ENCODE measurements at regions not wholly inside any gene's neighbourhood (a gene's known extent, or its start where the extent isn't known, plus 50 kb on each side); places are given as distances from the start of the nearest gene placed in this dataset.

DNA sequence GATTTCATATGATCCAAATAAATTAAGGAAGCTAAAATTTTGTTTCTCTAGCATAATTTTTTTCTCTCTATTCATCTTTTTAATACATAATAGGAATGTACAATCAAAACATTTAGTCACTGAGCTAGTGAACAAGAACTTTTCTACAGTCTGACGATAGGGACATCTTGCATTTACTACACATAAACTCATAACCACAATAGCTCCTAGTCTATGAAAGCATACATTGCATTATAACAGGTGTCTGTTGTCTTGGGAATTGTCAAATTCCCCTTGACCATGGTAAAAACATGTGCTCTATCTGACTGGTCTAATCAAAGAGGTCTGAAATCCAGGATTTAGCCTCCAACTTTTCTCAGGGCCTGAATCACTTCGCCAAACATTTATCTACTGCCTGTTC, 144.8 kb downstream of the FAM124B start:
- TF ChIP-seq, protein P1, sequence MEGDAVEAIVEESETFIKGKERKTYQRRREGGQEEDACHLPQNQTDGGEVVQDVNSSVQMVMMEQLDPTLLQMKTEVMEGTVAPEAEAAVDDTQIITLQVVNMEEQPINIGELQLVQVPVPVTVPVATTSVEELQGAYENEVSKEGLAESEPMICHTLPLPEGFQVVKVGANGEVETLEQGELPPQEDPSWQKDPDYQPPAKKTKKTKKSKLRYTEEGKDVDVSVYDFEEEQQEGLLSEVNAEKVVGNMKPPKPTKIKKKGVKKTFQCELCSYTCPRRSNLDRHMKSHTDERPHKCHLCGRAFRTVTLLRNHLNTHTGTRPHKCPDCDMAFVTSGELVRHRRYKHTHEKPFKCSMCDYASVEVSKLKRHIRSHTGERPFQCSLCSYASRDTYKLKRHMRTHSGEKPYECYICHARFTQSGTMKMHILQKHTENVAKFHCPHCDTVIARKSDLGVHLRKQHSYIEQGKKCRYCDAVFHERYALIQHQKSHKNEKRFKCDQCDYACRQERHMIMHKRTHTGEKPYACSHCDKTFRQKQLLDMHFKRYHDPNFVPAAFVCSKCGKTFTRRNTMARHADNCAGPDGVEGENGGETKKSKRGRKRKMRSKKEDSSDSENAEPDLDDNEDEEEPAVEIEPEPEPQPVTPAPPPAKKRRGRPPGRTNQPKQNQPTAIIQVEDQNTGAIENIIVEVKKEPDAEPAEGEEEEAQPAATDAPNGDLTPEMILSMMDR (IDR thresholded peaks at IDR 0.05; ENCODE audit: poor library complexity) = no peak
- no peak for TF ChIP-seq EZH2 (IDR thresholded peaks at IDR 0.05; ENCODE audit: borderline replicate concordance)

Measured in hepatocyte (in vitro differentiated cells).